H9 (cell line): ENCODE measurements at regions not wholly inside any gene's neighbourhood (a gene's known extent, or its start where the extent isn't known, plus 50 kb on each side); places are given as distances from the start of the nearest gene placed in this dataset.
A peak's percentile ranks its signal among the peaks of the same experiment; 100 is the strongest.

Experiments used
- DNase-seq: peaks from one replicate; pipeline ENCODE4 v3.0.0-alpha.2; 2017
- H2AFZ ChIP-seq: one replicate; pipeline ENCODE4 v1.6.1; 2013; ENCODE audit warnings: mild to moderate bottlenecking, low read length, control low read depth, moderate library complexity
- H2AK5ac ChIP-seq: 2 replicates; pipeline ENCODE4 v1.6.1; 2013; ENCODE audit warnings: low read length, control low read depth, mixed read lengths; ENCODE audit not compliant: insufficient read length
- H2BK120ac ChIP-seq: one replicate; pipeline ENCODE4 v1.6.1; 2013; ENCODE audit warnings: low read depth, mild to moderate bottlenecking, low read length, control low read depth, inconsistent platforms; ENCODE audit not compliant: poor library complexity, severe bottlenecking
- H2BK12ac ChIP-seq: 2 replicates; pipeline ENCODE4 v1.6.1; 2013; ENCODE audit warnings: low read length, control low read depth, mixed read lengths, low read depth; ENCODE audit not compliant: insufficient read length
- H2BK15ac ChIP-seq: 2 replicates; pipeline ENCODE4 v1.6.1; 2013; ENCODE audit warnings: low read depth, low read length, control low read depth
- H2BK20ac ChIP-seq: one replicate; pipeline ENCODE4 v1.6.1; 2013; ENCODE audit warnings: low read depth, mild to moderate bottlenecking, low read length, control low read depth, inconsistent platforms; ENCODE audit not compliant: poor library complexity, severe bottlenecking
- H2BK5ac ChIP-seq: 2 replicates; pipeline ENCODE4 v1.6.1; 2013; ENCODE audit warnings: low read length, control low read depth, mixed read lengths; ENCODE audit not compliant: insufficient read length
- H3K14ac ChIP-seq: 2 replicates; pipeline ENCODE4 v1.6.1; 2013; ENCODE audit warnings: low read length, control low read depth; ENCODE audit not compliant: insufficient read depth
- H3K18ac ChIP-seq: 2 replicates; pipeline ENCODE4 v1.6.1; 2013; ENCODE audit warnings: low read depth, mild to moderate bottlenecking, mixed read lengths, low read length, control low read depth; ENCODE audit not compliant: insufficient read length
- H3K23ac ChIP-seq: 2 replicates; pipeline ENCODE4 v1.6.1; 2013; ENCODE audit warnings: low read length, control low read depth, mixed read lengths, low read depth; ENCODE audit not compliant: insufficient read length
- H3K23me2 ChIP-seq: 2 replicates; pipeline ENCODE4 v1.6.1; 2013; ENCODE audit warnings: low read depth, mild to moderate bottlenecking, mixed read lengths, low read length, control low read depth; ENCODE audit not compliant: insufficient read length, poor library complexity, severe bottlenecking
- H3K27ac ChIP-seq: 2 replicates; pipeline ENCODE4 v1.5.1; 2013; ENCODE audit warnings: low read length, control low read depth, mixed read lengths, low read depth; ENCODE audit not compliant: insufficient read length
- H3K27me3 ChIP-seq: 2 replicates; pipeline ENCODE4 v1.6.1; 2013; ENCODE audit warnings: low read length, control low read depth, inconsistent platforms; ENCODE audit not compliant: insufficient read depth
- H3K4ac ChIP-seq: 2 replicates; pipeline ENCODE4 v1.6.1; 2013; ENCODE audit warnings: low read depth, mild to moderate bottlenecking, control low read depth, inconsistent platforms, low read length, moderate library complexity
- H3K4me1 ChIP-seq: 2 replicates; pipeline ENCODE4 v1.6.1; 2013; ENCODE audit warnings: low read length, control low read depth, inconsistent platforms; ENCODE audit not compliant: insufficient read depth
- H3K4me2 ChIP-seq: 2 replicates; pipeline ENCODE4 v1.6.1; 2013; ENCODE audit warnings: low read length, control low read depth, mixed read lengths; ENCODE audit not compliant: insufficient read length, insufficient read depth
- H3K56ac ChIP-seq: 2 replicates; pipeline ENCODE4 v1.6.1; 2013; ENCODE audit warnings: low read depth, mild to moderate bottlenecking, mixed read lengths, low read length, control low read depth; ENCODE audit not compliant: insufficient read length
- H3K79me1 ChIP-seq: 2 replicates; pipeline ENCODE4 v1.6.1; 2013; ENCODE audit warnings: low read depth, mild to moderate bottlenecking, moderate library complexity, low read length, control low read depth, inconsistent platforms; ENCODE audit not compliant: insufficient read depth, poor library complexity, severe bottlenecking
- H3K79me2 ChIP-seq: 2 replicates; pipeline ENCODE4 v1.6.1; 2013; ENCODE audit warnings: low read length, control low read depth, inconsistent platforms; ENCODE audit not compliant: insufficient read depth
- H3K9ac ChIP-seq: 2 replicates; pipeline ENCODE4 v1.6.1; 2013; ENCODE audit warnings: low read length, control low read depth, mixed read lengths; ENCODE audit not compliant: insufficient read length; ENCODE audit errors: extremely low read depth
- H3K9me3 ChIP-seq: one replicate; pipeline ENCODE4 v1.6.1; 2013; ENCODE audit warnings: low read depth, low read length, inconsistent platforms; ENCODE audit not compliant: control insufficient read depth
- H3T11ph ChIP-seq: one replicate; pipeline ENCODE4 v1.6.1; 2013; ENCODE audit warnings: mild to moderate bottlenecking, low read length, control low read depth, inconsistent platforms
- H4K20me1 ChIP-seq: one replicate; pipeline ENCODE4 v1.6.1; 2013; ENCODE audit not compliant: control insufficient read depth, insufficient read length, insufficient read depth
- H4K5ac ChIP-seq: 2 replicates; pipeline ENCODE4 v1.6.1; 2013; ENCODE audit warnings: low read depth, mild to moderate bottlenecking, mixed read lengths, low read length, control low read depth; ENCODE audit not compliant: insufficient read length
- H4K8ac ChIP-seq: replicated peaks from 2 replicates; pipeline ENCODE4 v1.6.1; 2013; ENCODE audit warnings: low read length, control low read depth, mixed read lengths, low read depth; ENCODE audit not compliant: insufficient read length
- H4K91ac ChIP-seq: 2 replicates; pipeline ENCODE4 v1.6.1; 2013; ENCODE audit warnings: low read depth, mild to moderate bottlenecking, moderate library complexity, mixed read lengths, low read length, control low read depth; ENCODE audit not compliant: insufficient read length
- H3K27ac Mint-ChIP-seq, 3 experiments: 2 replicates in 2 of 3; 3 replicates in 1 of 3; pipeline ENCODE4 v1.8.0; 2020 to 2021; ENCODE audit warnings: mixed read lengths in 3 of 3, mild to moderate bottlenecking in 1 of 3, moderate library complexity in 1 of 3
- H3K27me3 Mint-ChIP-seq: 2 replicates; pipeline ENCODE4 v1.8.0; 2021; ENCODE audit warnings: low read depth, mild to moderate bottlenecking, moderate library complexity, mixed read lengths
- H3K36me3 Mint-ChIP-seq, 3 experiments: 2 replicates in 2 of 3; 3 replicates in 1 of 3; pipeline ENCODE4 v1.8.0; 2020 to 2021; ENCODE audit warnings: low read depth in 3 of 3, mixed read lengths in 3 of 3; ENCODE audit not compliant: insufficient read depth in 1 of 3
- H3K4me1 Mint-ChIP-seq, 2 experiments: 2 replicates each; pipeline ENCODE4 v1.8.0; 2020; ENCODE audit warnings: mixed read lengths in 2 of 2
- H3K4me3 Mint-ChIP-seq, 2 experiments: 2 replicates in 1 of 2; 3 replicates in 1 of 2; pipeline ENCODE4 v1.8.0; 2020 to 2021; ENCODE audit warnings: mild to moderate bottlenecking in 2 of 2, mixed read lengths in 2 of 2, moderate library complexity in 1 of 2
- H3K9me3 Mint-ChIP-seq, 2 experiments: 2 replicates in 1 of 2; 3 replicates in 1 of 2; pipeline ENCODE4 v1.8.0; 2020; ENCODE audit warnings: mild to moderate bottlenecking in 2 of 2, mixed read lengths in 2 of 2, moderate library complexity in 1 of 2
- WGBS: extraction: QIAGEN DNeasy Blood & Tissue Kit; methylation state at CpG from one replicate; pipeline ENCODE4 v1.1.7; 2013; ENCODE audit warnings: missing lambda C conversion rate, low lambda C conversion rate, mixed read lengths; ENCODE audit not compliant: insufficient read length; ENCODE audit errors: extremely low coverage; 5-methylcytosine and 5-hydroxymethylcytosine counted together
- TF ChIP-seq, protein P1 (sequence below): fragments of 200-600 bp; sonication (generic); conservative IDR thresholded peaks from 3 replicates; pipeline ENCODE4 v1.8.0; 2021; ENCODE audit warnings: antibody characterized with exemption, mild to moderate bottlenecking

GRCh38 chr6:160933256-160933655, 58.3 kb upstream of the MAP3K4 start:
- no peak overlapping the region for H2BK120ac ChIP-seq
- H3K4ac ChIP-seq = no peak overlapping the region
- no peak overlapping the region for H3K4me3 Mint-ChIP-seq
- no peak overlapping the region for H4K5ac ChIP-seq
- H3K4me2 ChIP-seq = no peak overlapping the region
- H3T11ph ChIP-seq = no peak overlapping the region
- no peak overlapping the region for H3K27ac ChIP-seq
- no peak overlapping the region for H3K27ac Mint-ChIP-seq
- H3K4me1 Mint-ChIP-seq = peaks cover 0 to 7% of the 10 kb centered on the region in 2 experiments; a peak in 2 of 4 replicates
- TF ChIP-seq, protein P1, sequence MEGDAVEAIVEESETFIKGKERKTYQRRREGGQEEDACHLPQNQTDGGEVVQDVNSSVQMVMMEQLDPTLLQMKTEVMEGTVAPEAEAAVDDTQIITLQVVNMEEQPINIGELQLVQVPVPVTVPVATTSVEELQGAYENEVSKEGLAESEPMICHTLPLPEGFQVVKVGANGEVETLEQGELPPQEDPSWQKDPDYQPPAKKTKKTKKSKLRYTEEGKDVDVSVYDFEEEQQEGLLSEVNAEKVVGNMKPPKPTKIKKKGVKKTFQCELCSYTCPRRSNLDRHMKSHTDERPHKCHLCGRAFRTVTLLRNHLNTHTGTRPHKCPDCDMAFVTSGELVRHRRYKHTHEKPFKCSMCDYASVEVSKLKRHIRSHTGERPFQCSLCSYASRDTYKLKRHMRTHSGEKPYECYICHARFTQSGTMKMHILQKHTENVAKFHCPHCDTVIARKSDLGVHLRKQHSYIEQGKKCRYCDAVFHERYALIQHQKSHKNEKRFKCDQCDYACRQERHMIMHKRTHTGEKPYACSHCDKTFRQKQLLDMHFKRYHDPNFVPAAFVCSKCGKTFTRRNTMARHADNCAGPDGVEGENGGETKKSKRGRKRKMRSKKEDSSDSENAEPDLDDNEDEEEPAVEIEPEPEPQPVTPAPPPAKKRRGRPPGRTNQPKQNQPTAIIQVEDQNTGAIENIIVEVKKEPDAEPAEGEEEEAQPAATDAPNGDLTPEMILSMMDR = peak; percentile 56; the same call in 2 of the 3 replicates
- peaks cover 4% of the 10 kb centered on the region for H4K20me1 ChIP-seq
- no peak overlapping the region for H3K14ac ChIP-seq
- H4K8ac ChIP-seq = no peak overlapping the region
- H3K79me1 ChIP-seq = no peaks in the 10 kb centered on the region
- H3K9ac ChIP-seq = no peak overlapping the region
- H2AK5ac ChIP-seq = no peak overlapping the region
- H2BK5ac ChIP-seq = no peak overlapping the region
- no CpG with 5 or more reads among the region's 8 CpGs for WGBS
- no peak overlapping the region for H3K18ac ChIP-seq
- no peaks in the 10 kb centered on the region; the same call in 1 of the 2 replicates for H3K4me1 ChIP-seq
- H3K9me3 ChIP-seq = no peaks in the 10 kb centered on the region
- no peak overlapping the region for H2BK15ac ChIP-seq
- DNase-seq = peak; percentile 57
- H3K36me3 Mint-ChIP-seq = no peaks in the 10 kb centered on the region
- H3K79me2 ChIP-seq = no peaks in the 10 kb centered on the region
- H2BK12ac ChIP-seq = no peak overlapping the region
- H2BK20ac ChIP-seq = no peak overlapping the region
- H3K27me3 Mint-ChIP-seq = peaks cover 27% of the 10 kb centered on the region
- H3K27me3 ChIP-seq = no peaks in the 10 kb centered on the region; the same call in 1 of the 2 replicates
- H4K91ac ChIP-seq = no peak overlapping the region
- no peak overlapping the region for H2AFZ ChIP-seq
- no peak overlapping the region for H3K56ac ChIP-seq
- peaks cover 0 to 4% of the 10 kb centered on the region in 2 experiments; a peak in 3 of 5 replicates for H3K9me3 Mint-ChIP-seq
- no peak overlapping the region for H3K23ac ChIP-seq
- H3K23me2 ChIP-seq = peaks cover 3% of the 10 kb centered on the region
